ENCODE measurements at regions not wholly inside any gene's neighbourhood (a gene's known extent, or its start where the extent isn't known, plus 50 kb on each side); places are given as distances from the start of the nearest gene placed in this dataset.

- intact Hi-C loops (cut with micrococcal nuclease; ENCODE audit: unreplicated experiment), result no loop called here
- H3K4me2 ChIP-seq, result no peak overlapping the region
- ChIA-PET POLR2A (ENCODE audit: unreplicated experiment) (no interaction called here), CTCF (no interaction called here)
- H3K79me2 ChIP-seq (ENCODE audit: low read depth), result no peaks in the 10 kb centered on the region
- no peak overlapping the region for H3K4me3 ChIP-seq
- no peaks in the 10 kb centered on the region for H4K20me1 ChIP-seq (ENCODE audit: insufficient read depth)
- no TSS peak for BruUV-seq (replicated peaks)
- H3F3A ChIP-seq (ENCODE audit: insufficient read depth, low read depth), result no peaks in the 10 kb centered on the region
- H3K27me3 ChIP-seq (ENCODE audit: insufficient read depth, low read depth), result no peaks in the 10 kb centered on the region
- H2AFZ ChIP-seq, result no peak overlapping the region
- H3K9me2 ChIP-seq (ENCODE audit: insufficient read depth), result no peaks in the 10 kb centered on the region
- no peaks in the 10 kb centered on the region for H3K4me1 ChIP-seq (replicated peaks; ENCODE audit: insufficient read depth)
- no peaks in the 10 kb centered on the region for H3K36me3 ChIP-seq (ENCODE audit: low read depth)
- no peak overlapping the region for H3K27ac ChIP-seq
- H3K9me3 ChIP-seq (ENCODE audit: insufficient read depth, low read depth), result no peaks in the 10 kb centered on the region
- TF ChIP-seq CTCF (conservative IDR thresholded peaks at IDR 0.05) (no peak), EZH2 (IDR thresholded peaks at IDR 0.05; ENCODE audit: low read depth) (no peak)
- no peak for DNase-seq
Measured at GRCh38 chrX:96311366-96311765, 373.3 kb upstream of the DIAPH2 start.

- Histone ChIP-seq H3K27me3 (ENCODE audit: insufficient read depth, low read depth) (no peaks in the 10 kb centered on the region), H3K9me3 (ENCODE audit: insufficient read depth, low read depth) (no peaks in the 10 kb centered on the region), H3K36me3 (ENCODE audit: low read depth) (no peaks in the 10 kb centered on the region), H4K20me1 (ENCODE audit: insufficient read depth) (no peaks in the 10 kb centered on the region), H3K4me2 (no peak overlapping the region), H2AFZ (no peak overlapping the region), H3K4me1 (replicated peaks; ENCODE audit: insufficient read depth) (no peaks in the 10 kb centered on the region), H3K9me2 (ENCODE audit: insufficient read depth) (no peaks in the 10 kb centered on the region), H3F3A (ENCODE audit: insufficient read depth, low read depth) (no peaks in the 10 kb centered on the region), H3K27ac (no peak overlapping the region), H3K79me2 (ENCODE audit: low read depth) (no peaks in the 10 kb centered on the region), H3K4me3 (no peak overlapping the region)
- POLR2A ChIA-PET (ENCODE audit: unreplicated experiment), result no interaction called here
- no peak for TF ChIP-seq EZH2 (IDR thresholded peaks at IDR 0.05; ENCODE audit: low read depth)
- no peak for TF ChIP-seq CTCF (conservative IDR thresholded peaks at IDR 0.05)
- BruUV-seq (replicated peaks), result no TSS peak
- intact Hi-C loops (cut with micrococcal nuclease; ENCODE audit: unreplicated experiment), result no loop called here
- peak in 1 of 2 experiments; percentile 37 for DNase-seq
- CTCF ChIA-PET, result no interaction called here
Measured at GRCh38 chrX:96314985-96315384, 369.7 kb upstream of the DIAPH2 start.

DNA sequence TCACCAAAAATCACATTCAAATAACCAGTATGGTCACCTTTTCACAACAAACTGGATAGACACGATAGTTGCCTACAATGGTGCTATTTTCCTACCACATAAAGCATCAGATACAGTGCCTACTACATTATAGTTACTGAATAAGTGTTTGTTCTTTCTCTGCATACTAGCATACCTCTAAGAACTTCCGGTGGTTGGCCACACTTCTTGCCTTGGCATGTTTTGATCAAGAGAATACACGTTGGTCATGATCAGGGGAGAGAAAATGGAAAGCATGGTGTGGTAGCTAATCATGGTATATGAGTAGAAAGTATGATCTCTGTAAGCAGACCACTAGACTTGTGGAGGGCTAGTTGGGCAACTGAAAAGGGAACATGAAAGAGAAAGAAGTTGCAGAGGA lies 322.8 kb upstream of the DIAPH2 start:
- Histone ChIP-seq H3K79me2 (ENCODE audit: low read depth) (no peaks in the 10 kb centered on the region), H3K9me3 (ENCODE audit: insufficient read depth, low read depth) (no peaks in the 10 kb centered on the region), H3K4me3 (no peak overlapping the region), H3F3A (ENCODE audit: insufficient read depth, low read depth) (no peaks in the 10 kb centered on the region), H3K4me2 (no peak overlapping the region), H2AFZ (no peak overlapping the region), H3K9me2 (ENCODE audit: insufficient read depth) (no peaks in the 10 kb centered on the region), H3K4me1 (replicated peaks; ENCODE audit: insufficient read depth) (no peaks in the 10 kb centered on the region), H3K27me3 (ENCODE audit: insufficient read depth, low read depth) (no peaks in the 10 kb centered on the region), H3K27ac (no peak overlapping the region), H4K20me1 (ENCODE audit: insufficient read depth) (no peaks in the 10 kb centered on the region), H3K36me3 (ENCODE audit: low read depth) (no peaks in the 10 kb centered on the region)
- ChIA-PET POLR2A (ENCODE audit: unreplicated experiment) (no interaction called here), CTCF (no interaction called here)
- BruUV-seq (replicated peaks), result no TSS peak
- intact Hi-C loops (cut with micrococcal nuclease; ENCODE audit: unreplicated experiment), result no loop called here
- TF ChIP-seq EZH2 (IDR thresholded peaks at IDR 0.05; ENCODE audit: low read depth), result no peak
- no peak for TF ChIP-seq CTCF (conservative IDR thresholded peaks at IDR 0.05)
- DNase-seq, result no peak

Measured in PC-9 (cell line).